Stimulated activated CD8-positive, alpha-beta memory T cell treated with anti-CD3 and anti-CD28 coated beads, Interleukin-7, amount 100 ng/mL, for 48 hours (primary cell): ENCODE measurements at regions not wholly inside any gene's neighbourhood (a gene's known extent, or its start where the extent isn't known, plus 50 kb on each side); places are given as distances from the start of the nearest gene placed in this dataset.
"Not testable (repeated sequence)": the region's sequence is repeated elsewhere in the genome, so short reads cannot be mapped to it uniquely, and the experiment has no call there.

Experiments
- DNase-seq, 2 donors: peaks; one replicate each; pipeline ENCODE4 v3.0.0-alpha.2; 2020; ENCODE audit warnings: low read depth in 1 of 2; ENCODE audit errors: extremely low read depth in 1 of 2

DNA sequence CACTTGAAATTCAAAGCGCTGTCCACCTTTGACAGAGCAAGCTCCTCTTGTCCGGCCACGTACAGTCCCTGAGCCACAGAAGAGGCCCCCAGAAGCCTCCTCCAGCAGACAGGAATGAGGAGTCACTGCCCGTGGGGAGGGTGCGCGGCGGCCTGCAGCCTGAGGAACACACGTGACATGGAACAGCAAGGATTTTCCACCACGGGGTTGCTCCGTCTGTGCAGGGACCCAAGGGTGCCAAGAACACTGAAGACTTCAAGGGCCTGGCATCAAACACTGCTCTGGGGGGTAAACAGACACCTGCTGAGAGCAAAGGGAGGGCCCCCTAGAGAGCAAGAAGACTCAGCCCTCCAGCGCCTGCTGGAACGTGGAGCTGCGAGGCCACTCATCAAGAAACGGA is 237.9 kb upstream of the SGCG start:
- DNase-seq: not testable (repeated sequence)

DNA sequence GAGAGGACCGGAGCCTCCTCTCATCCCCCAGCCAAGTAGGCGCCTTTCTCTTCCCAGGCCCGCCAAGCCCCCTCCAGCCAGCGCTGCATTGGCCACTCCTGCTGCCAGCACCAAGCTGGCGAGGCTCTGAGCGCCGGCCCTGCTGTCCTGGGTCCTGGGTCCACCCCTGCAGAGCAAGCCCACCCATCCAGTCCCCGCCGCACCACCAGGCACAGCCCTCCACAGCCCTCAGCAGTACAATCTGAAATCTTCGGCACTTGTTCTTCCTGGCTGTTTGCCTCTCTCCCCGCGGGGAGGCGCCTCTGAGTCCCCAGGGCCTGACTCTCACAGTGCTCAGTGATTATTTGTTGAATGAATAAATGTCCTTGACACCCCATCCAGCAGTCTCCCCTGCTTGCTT is 236.4 kb upstream of the SGCG start:
- no peak for DNase-seq

DNA sequence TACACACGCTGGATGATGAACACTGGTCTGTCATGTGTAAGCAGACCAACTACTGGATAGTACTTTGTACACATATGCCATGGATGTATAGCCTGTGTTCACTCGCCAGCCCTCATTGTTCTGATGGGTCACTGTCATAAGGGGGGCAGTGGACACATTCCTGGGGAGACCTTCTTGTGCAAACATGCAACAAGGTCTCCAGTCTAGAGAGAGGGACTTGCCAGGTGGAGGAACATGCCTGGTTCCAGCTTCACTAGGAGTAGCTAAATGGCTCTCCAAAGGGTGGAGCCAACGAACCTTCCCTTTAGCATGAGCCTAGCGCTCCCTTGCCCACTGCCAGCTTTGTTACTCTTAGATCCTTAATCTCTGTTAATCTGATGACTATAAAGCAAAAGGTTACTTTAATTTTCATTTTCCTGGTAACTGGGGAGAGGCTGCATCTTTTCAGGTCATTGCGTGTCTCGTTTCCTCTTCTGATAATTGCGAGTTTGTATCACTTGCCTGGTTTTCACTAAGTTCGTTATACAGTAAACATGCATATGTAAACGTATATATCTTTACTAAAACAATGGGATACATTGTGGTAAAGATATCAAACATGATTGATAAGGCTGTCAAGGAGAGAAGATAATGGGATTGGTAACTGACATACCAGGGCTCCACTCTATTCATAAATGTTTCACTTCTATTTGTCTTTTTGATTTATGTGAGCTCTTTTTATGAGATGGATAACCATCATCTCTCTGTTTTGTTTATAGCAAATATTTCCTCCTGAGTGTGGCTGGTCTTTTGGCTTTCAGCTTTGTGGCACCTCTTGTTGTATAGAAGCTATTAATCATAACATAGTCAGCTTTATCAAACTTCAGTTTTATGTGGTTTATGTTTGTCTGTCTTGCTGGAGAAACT is 235.2 kb upstream of the SGCG start:
- no peak for DNase-seq

DNA sequence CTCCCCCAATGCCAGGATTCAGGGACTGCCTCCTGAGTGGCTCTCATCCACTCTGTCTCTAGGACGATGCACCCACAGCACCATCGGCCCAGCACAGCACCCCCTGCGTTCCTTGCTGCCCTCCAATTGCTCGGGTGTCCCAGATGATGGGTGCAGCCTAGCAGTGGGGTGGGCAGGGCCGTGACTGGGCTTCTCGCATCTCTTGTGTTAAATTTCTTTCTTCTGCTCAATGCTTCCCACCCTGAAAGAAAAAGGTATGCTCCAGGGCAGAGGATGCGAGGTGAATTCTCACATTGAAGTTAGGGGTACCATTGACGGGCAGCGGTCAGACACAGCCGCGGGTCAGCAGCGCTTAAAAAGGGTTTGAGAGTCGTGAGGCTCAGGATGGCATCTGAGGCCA is 232.4 kb upstream of the SGCG start:
- no peak for DNase-seq

DNA sequence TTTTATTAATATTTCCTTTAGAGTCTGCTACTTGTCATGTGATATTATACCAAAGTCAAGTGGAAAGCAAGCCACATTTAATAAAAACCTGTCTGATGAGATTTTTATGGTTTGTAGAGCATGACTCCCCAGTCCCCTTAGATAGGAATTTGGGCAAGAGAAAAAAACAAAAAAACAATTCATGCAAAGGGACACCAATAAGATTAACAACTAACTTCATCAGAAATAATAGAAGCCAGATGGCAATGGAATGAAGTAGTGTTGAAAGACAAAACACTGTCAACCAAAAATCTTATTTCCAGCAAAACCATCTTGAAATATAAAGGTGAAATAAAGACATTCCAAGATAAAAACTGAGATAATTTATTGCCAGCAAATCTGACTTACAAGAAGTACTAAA is 228.8 kb upstream of the SGCG start:
- not testable (repeated sequence) for DNase-seq

DNA sequence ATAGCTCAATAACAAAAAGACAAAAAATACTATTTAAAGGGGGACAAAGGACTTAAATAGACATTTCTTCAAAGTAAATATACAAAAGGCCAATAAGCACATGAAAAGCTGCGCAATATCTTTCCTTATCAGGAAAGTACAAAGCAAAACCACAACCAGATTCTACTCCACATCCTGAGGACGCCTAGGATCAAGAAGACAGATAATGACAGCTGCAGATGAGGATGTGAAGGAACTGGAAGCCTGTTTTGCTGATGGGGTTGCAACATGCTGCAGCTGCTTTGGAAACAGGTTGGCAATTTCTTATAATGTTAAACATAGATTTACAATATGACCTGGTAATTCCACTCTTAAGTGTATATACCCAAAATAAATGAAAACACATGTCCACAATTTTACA is 225.6 kb upstream of the SGCG start:
- not testable (repeated sequence) for DNase-seq

DNA sequence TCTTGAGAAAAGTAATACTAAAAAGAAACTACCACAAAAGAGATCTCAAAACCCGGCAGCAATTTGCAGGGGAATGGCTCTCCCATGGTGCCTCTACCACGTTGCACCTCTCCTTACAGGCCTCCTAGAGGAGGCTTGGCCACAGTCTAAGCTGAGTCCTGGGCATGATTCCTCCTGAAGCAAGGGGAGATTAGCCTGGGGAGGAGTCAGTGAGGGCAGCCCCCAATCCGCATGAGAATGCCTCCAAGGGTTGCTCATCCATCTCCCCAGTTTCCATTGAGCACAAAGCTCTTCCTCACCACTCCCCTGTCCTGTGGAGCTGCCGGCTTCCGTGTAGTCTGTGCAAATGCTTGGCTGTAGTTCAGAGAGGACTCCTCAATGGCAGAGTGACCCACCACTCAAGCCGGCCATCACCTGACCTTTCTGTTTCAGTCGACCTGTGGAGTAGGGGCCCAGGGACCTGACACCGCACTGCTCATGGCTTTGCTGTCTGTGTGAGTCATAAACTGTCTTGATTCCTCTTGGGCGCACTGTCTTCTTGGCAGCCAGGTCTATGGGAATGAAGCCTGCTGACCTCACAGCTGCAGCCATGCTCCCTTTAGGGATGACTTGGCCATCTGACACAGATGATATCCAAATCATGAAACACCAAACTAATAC is 224.2 kb upstream of the SGCG start:
- not testable (repeated sequence) for DNase-seq

DNA sequence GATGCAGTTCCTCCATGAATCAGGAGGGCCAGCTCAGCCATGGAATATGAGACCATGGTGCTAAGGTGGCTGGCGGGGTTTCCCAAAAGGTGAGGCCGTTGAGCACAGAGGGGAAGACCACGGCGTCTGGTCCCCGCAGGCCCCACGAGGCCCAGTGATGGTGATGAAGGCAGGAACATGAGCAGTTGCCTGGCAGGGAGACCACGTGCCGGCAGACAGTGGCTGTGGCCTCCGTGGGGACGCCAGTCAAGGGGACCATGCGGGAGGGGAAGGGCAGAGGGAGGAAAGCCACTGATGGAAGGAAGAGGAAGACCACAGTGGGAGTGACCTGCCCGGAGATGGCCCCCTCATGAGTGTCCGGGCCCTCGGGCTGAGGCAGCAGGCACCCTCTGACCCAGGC is 220.9 kb upstream of the SGCG start:
- DNase-seq: not testable (repeated sequence)

DNA sequence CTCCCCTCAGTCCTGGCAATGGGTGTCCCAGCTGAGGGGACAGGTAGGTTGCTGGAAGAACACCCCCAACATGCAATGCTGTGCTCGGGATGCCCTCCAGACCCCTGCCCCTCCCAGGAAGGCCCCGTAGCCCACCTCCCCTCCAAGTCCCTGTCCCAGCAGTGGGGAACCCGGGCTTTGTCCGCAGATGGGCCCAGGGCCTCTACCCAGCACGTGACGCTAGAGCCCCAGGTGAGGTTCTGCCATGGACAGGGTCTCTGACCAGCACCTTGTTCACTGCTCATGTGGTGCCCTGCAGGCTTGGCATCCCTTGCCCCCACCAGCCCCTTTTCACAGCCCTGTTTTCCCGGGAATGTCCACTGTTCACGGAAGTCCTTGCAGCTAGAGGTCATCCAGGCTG is 220.0 kb upstream of the SGCG start:
- no peak for DNase-seq

DNA sequence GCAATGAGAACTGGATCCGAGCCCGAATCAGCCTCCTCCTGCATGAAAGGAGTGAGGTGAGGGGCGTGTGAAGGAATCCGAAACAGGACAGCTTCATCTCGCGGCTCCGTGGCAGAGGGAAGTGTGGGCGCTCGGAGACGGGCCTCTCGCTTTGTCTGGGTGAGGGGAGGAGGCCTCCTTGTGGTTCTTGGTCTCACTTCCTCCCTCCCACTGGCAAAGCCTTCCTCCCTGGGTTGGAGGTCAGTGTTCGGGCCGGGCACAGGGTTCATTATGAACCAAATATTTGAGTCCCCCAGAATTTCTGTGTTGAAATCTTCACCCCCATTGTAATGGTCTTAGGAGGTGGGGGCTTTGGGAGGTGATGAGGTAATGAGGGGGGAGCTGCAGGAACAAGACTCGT is 219.4 kb upstream of the SGCG start:
- not testable (repeated sequence) for DNase-seq

DNA sequence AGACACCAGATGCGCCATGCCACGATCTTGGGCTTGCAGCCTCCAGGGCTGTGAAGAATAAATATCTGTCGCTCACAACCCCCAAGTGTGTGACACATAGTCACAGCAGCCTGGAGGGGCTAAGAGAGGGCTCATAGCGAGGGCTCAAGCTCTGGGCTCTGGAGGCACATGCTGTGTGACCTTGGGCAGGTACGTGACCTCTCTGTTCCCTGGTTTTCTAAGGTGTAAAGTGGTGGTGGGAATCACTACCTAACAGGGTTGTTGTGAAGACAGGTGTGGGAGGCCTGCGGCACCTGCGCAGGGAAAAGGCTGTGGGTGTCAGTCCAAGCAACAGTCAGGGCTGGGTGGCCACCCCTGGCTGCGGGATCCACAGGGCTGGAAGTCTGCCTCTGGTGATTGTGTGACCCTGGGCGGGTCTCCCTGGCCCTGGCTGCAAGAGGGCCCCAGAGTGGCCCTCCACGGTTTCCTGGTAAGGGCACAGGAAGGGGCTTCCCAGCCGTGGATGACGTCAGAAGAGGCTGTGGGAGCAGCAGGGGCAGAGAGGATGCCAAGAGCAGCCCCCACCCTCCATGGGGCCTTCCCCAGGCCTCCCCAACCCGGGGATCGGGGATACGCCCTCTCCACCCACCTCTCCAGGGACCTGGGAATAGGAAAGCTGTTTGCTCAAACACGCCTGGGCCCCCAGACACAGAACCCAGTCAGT is 218.8 kb upstream of the SGCG start:
- no peak for DNase-seq

DNA sequence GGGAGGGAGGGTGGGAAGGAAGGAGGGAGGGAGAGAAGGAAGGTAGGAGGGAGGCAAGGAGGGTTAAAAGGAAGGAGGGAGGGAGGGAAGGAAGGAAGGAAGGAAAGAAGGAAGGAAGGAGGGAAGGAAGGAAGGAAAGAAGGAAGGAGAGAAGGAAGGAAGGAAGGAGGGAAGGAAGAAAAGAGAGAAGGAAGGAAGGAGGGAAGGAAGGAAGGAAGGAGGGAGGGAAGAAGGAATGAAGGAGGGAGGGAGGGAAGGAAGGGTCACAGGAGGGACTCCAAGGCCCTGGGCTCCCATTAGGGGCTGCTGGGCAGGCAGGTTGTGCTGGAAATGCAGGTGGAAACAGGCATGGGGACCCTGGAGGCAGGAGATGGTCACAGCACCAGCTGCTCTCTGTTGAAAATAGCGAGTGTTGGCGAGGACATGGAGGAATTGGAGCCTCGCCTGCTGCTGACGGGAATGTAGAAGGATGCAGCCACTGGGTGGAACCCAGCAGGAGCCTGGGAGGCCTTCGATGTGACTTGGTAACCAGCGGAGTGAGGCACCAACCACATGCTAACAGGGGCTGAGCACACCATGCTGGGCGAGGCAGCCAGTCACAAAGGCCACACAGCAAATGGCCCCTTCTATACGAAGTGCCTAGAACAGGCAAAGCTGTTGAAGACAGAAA is 217.3 kb upstream of the SGCG start:
- not testable (repeated sequence) for DNase-seq

DNA sequence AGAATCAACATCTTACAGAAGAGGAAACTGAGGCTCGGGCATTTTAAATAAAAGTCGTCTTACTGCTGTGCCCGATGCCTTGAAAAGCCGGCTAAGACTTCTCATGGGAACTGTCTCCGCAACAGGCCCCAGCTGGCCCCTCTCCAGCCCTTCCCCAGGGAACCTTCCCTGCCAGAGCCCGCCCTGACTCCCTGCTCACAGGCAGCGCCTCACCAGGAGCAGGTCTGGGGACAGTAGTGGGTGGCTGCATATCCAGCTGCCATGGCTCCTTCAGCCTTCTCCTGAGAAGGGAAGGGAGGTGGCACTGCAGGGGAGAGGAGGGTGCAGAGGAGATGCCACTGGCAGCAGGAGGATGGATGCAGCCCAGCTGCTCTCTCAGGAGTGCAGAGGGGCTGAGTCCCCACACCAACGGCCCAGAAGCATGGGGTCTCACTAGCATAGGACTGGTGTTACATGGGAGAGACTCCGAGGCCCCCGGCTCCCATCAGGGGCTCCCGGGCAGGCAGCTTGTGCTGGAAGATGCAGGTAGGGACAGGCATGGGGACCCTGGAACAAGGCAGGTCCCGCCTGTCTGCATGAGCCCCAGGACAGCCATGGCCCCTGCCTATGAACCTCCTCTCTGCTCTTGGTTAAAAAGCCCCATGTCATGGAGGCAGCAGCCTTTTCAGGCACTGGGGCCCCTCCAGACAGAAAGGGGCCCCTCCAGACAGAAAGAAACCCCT is 216.4 kb upstream of the SGCG start:
- no peak for DNase-seq

DNA sequence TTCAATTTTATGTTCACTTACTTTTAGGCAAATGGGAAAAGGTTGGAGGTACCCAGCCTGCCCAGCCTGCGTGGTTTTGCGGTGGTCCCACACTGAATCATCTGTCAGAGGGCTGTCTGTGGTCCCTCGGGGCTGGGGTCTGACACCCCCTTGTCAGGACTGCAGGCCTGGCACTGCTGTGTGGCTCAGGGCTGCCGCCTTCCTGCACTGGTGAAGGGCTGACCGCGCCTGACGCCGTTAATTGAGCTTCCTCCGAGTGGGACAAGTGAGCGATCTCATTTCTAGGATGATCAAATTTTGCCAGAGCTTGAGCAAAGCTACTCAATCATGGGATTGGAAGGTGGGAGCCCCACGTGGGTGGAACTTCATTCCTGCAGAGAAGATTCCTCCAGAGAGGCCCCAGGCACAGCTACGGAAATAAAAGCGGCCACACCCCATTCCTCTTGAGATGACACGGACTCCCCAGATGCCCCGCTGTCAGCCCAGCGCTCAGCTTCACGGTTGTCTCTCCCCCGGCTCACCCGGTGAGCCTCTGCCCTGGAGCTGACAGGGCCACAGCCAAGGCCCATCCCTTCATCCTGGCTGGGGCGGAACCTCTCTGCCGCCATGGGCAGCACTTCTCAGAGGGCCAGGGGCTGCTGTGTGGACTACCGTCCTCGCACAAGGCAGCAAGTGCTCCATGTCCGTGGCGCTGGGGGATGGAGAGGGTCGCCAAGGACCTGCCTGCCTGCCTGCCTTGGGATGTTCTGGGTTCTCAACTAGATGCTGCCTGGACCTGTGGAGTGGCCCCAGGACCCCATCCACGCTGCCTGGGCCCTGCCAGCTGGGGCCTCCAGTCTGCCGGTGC is 215.5 kb upstream of the SGCG start:
- DNase-seq: not testable (repeated sequence)

DNA sequence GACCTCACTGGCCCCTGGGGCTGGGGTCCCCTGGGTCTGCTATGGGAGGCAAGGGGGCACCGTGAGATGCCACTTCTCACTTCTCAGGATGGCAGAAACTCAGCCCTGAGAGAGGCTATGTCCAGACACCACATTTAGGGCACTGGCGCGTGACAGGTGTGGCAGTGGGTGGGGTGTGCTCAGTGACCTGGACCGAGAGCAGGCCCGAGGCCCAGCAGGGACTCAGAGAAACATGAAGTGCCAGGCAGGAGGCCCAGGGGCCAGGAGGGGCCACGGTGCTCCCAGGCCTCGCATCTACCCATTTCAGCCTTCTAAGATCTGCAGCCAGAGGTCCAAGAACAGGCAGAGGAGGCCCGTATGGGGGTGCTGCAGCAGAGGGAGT is 214.9 kb upstream of the SGCG start:
- not testable (repeated sequence) for DNase-seq

DNA sequence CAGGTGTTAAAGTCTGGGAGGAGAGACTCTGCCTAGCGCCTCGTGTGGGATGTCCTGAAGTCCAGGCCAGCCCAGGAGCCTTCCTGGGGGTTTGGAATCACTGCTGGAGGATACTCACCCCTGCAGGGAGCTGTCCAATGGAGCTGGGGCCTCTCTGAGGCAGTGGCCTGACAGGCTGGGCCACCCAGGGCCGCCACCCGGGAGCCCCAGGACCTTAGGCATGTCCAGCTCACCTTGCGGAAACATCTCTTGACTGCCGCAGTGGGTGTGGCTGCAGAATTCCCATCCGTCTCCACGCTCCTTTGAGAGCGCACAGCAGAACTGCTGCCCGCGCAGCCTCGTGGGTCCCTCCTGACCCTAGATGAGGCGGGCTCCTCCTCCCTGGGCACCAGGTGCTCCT is 214.0 kb upstream of the SGCG start:
- not testable (repeated sequence) for DNase-seq

DNA sequence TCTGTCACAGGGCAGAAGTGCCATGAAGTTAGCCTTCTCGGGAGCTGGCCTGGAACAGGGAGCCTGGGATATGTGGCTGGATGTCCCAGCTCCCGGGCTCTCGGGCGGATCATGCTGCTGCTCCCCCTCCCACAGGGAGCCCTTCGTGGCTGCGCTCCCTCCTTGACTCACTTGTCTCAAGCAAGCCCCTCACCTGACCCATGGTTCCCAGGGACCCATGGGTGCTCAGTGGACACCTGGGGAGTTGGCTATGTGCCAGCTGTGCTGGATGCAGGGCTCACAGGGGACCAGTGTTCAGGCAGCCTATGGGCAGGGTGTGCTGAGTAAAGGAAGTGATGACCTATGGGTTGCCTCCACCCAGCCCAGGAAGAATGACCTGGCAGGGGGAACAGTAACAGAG is 213.1 kb upstream of the SGCG start:
- DNase-seq: no peak

DNA sequence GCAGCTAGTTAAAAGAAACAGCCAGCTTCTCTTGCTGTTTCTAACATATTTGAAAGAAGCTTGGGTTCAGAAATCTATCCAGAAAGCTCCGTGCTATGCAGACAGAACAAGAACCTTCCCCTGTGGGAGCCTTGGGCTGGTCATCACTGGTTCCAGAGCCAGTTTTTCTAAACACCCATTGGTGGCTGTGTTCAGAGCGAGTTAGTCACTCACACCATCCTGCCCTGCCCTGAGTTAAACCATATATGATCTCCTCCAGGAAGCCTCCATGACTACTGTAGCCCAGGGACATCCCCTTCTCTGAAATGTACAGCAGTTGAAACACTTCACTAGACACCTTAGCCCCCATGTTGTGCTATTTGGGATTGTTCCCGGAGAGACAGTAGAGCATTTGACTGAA is 200.8 kb upstream of the SGCG start:
- no peak for DNase-seq

DNA sequence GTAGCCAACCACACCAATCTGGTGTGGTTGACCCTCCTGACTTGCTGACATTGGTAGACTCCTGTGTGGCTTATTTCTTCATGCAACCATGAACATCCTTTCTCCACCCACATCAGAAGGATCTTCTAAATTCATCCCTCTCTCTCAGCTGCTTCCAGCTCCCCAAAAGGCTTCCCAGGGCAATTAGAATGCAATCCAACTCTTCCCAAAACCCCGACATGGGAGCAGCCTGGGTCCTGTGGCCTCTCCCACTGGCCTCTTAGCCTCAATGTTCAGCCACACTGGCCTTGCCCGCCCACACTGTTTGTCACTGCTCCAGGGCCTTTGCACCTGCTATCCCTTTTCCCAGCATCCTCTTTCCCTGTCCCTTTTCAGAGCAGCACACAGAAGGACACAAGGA is 199.8 kb upstream of the SGCG start:
- DNase-seq: no peak

DNA sequence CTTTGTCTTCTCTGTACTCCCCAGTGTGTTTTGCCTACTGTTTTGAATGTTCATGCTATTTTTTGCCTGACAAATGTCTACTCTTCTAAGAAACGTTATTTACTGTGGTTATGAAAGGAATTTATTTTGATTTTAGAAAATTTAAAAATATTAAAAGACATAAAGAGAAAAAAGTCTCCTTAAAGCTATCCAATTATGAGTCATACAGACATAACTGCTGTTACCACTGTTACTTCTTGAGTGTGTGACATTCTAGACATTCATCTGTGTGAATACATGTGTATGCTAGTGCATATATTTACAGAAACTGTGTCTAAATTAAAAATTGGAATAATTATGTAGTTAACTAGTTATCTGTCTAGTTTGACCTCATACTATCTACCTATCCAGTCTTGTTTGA is 187.6 kb upstream of the SGCG start:
- DNase-seq: no peak
